ENCODE measurements at regions not wholly inside any gene's neighbourhood (a gene's known extent, or its start where the extent isn't known, plus 50 kb on each side); places are given as distances from the start of the nearest gene placed in this dataset.
"Not testable (repeated sequence)": the region's sequence is repeated elsewhere in the genome, so short reads cannot be mapped to it uniquely, and the experiment has no call there.

- H3K27ac Mint-ChIP-seq; H3K36me3 Mint-ChIP-seq (ENCODE audit: low read depth); H3K27me3 Mint-ChIP-seq (ENCODE audit: low read depth); CTCF ChIA-PET; POLR2A ChIA-PET; ATAC-seq; H3K9me3 Mint-ChIP-seq (ENCODE audit: insufficient read depth); H3K4me3 Mint-ChIP-seq; DNase-seq; H3K4me1 Mint-ChIP-seq (ENCODE audit: low read depth): not testable (repeated sequence)
Observed at GRCh38 chr10:15921423-15921945, 61.2 kb upstream of the MINDY3 start.

GRCh38 chr10:15931376-15931775, 71.1 kb upstream of the MINDY3 start:
- POLR2A ChIA-PET, result no interaction called here
- no peak overlapping the region for H3K27ac Mint-ChIP-seq
- H3K36me3 Mint-ChIP-seq (ENCODE audit: low read depth), result no peaks in the 10 kb centered on the region
- DNase-seq, result no peak
- CTCF ChIA-PET, result no interaction called here
- no peak overlapping the region for H3K4me3 Mint-ChIP-seq
- no peaks in the 10 kb centered on the region for H3K27me3 Mint-ChIP-seq (ENCODE audit: low read depth)
- no peaks in the 10 kb centered on the region for H3K9me3 Mint-ChIP-seq (ENCODE audit: insufficient read depth)
- ATAC-seq, result no peak
- no peaks in the 10 kb centered on the region for H3K4me1 Mint-ChIP-seq (ENCODE audit: low read depth)

GRCh38 chr10:15939543-15939942, 79.2 kb upstream of the MINDY3 start:
- H3K27ac Mint-ChIP-seq; H3K36me3 Mint-ChIP-seq (ENCODE audit: low read depth): not testable (repeated sequence)

GRCh38 chr10:15943426-15943825, 83.1 kb upstream of the MINDY3 start:
- ChIA-PET CTCF (no interaction called here), POLR2A (no interaction called here)
- no peaks in the 10 kb centered on the region for H3K4me1 Mint-ChIP-seq (ENCODE audit: low read depth)
- DNase-seq, result no peak
- no peak overlapping the region for H3K4me3 Mint-ChIP-seq
- peaks cover 5% of the 10 kb centered on the region for H3K9me3 Mint-ChIP-seq (ENCODE audit: insufficient read depth)
- H3K36me3 Mint-ChIP-seq (ENCODE audit: low read depth), result no peaks in the 10 kb centered on the region
- no peaks in the 10 kb centered on the region for H3K27me3 Mint-ChIP-seq (ENCODE audit: low read depth)
- no peak overlapping the region for H3K27ac Mint-ChIP-seq
- no peak for ATAC-seq

More at GRCh38 chr10:15939543-15939942, 79.2 kb upstream of the MINDY3 start:
- H3K9me3 Mint-ChIP-seq (ENCODE audit: insufficient read depth); H3K27me3 Mint-ChIP-seq (ENCODE audit: low read depth); H3K4me3 Mint-ChIP-seq; POLR2A ChIA-PET; H3K4me1 Mint-ChIP-seq (ENCODE audit: low read depth); DNase-seq; CTCF ChIA-PET; ATAC-seq: not testable (repeated sequence)

- CTCF ChIA-PET, result no interaction called here
- H3K27me3 Mint-ChIP-seq (ENCODE audit: low read depth), result no peaks in the 10 kb centered on the region
- ATAC-seq, result no peak
Observed at GRCh38 chr10:15954188-15954587, 93.9 kb upstream of the MINDY3 start.

GRCh38 chr10:15960277-15960676, 100.0 kb upstream of the MINDY3 start:
- no peaks in the 10 kb centered on the region for H3K36me3 Mint-ChIP-seq (ENCODE audit: low read depth)
- ATAC-seq, result no peak
- no peaks in the 10 kb centered on the region for H3K4me1 Mint-ChIP-seq (ENCODE audit: low read depth)
- H3K9me3 Mint-ChIP-seq (ENCODE audit: insufficient read depth), result no peaks in the 10 kb centered on the region
- H3K4me3 Mint-ChIP-seq, result no peak overlapping the region
- no peak overlapping the region for H3K27ac Mint-ChIP-seq
- POLR2A ChIA-PET, result no interaction called here
- CTCF ChIA-PET, result no interaction called here
- H3K27me3 Mint-ChIP-seq (ENCODE audit: low read depth), result no peaks in the 10 kb centered on the region
- no peak for DNase-seq

More at GRCh38 chr10:15954188-15954587, 93.9 kb upstream of the MINDY3 start:
- H3K9me3 Mint-ChIP-seq (ENCODE audit: insufficient read depth), result no peaks in the 10 kb centered on the region
- no peak overlapping the region for H3K4me3 Mint-ChIP-seq
- no peaks in the 10 kb centered on the region for H3K4me1 Mint-ChIP-seq (ENCODE audit: low read depth)
- H3K27ac Mint-ChIP-seq, result no peak overlapping the region
- POLR2A ChIA-PET, result no interaction called here
- H3K36me3 Mint-ChIP-seq (ENCODE audit: low read depth), result no peaks in the 10 kb centered on the region
- DNase-seq, result no peak

GRCh38 chr10:15972736-15973135, 112.4 kb upstream of the MINDY3 start:
- H3K27me3 Mint-ChIP-seq (ENCODE audit: low read depth); H3K36me3 Mint-ChIP-seq (ENCODE audit: low read depth); H3K9me3 Mint-ChIP-seq (ENCODE audit: insufficient read depth); H3K4me3 Mint-ChIP-seq; POLR2A ChIA-PET; DNase-seq; H3K4me1 Mint-ChIP-seq (ENCODE audit: low read depth); H3K27ac Mint-ChIP-seq; CTCF ChIA-PET; ATAC-seq: not testable (repeated sequence)

GRCh38 chr10:15985690-15986089, 125.4 kb upstream of the MINDY3 start:
- Mint-ChIP-seq H3K27me3 (ENCODE audit: low read depth) (no peaks in the 10 kb centered on the region), H3K9me3 (ENCODE audit: insufficient read depth) (no peaks in the 10 kb centered on the region), H3K4me1 (ENCODE audit: low read depth) (no peaks in the 10 kb centered on the region), H3K27ac (no peak overlapping the region), H3K4me3 (no peak overlapping the region), H3K36me3 (ENCODE audit: low read depth) (no peaks in the 10 kb centered on the region)
- POLR2A ChIA-PET, result no interaction called here
- DNase-seq (no peak), ATAC-seq (no peak)
- CTCF ChIA-PET, result no interaction called here

- H3K36me3 Mint-ChIP-seq (ENCODE audit: low read depth), result no peaks in the 10 kb centered on the region
- POLR2A ChIA-PET, result no interaction called here
- CTCF ChIA-PET, result no interaction called here
- H3K27me3 Mint-ChIP-seq (ENCODE audit: low read depth), result no peaks in the 10 kb centered on the region
- no peaks in the 10 kb centered on the region for H3K4me1 Mint-ChIP-seq (ENCODE audit: low read depth)
- no peak overlapping the region for H3K27ac Mint-ChIP-seq
- ATAC-seq (no peak), DNase-seq (no peak)
- H3K4me3 Mint-ChIP-seq, result no peak overlapping the region
- peaks cover 6% of the 10 kb centered on the region for H3K9me3 Mint-ChIP-seq (ENCODE audit: insufficient read depth)
Observed at GRCh38 chr10:15990535-15991129, 130.3 kb upstream of the MINDY3 start.

GRCh38 chr10:15997313-15997712, 137.0 kb upstream of the MINDY3 start:
- Mint-ChIP-seq H3K36me3 (ENCODE audit: low read depth) (no peaks in the 10 kb centered on the region), H3K4me3 (no peak overlapping the region), H3K27me3 (ENCODE audit: low read depth) (no peaks in the 10 kb centered on the region), H3K4me1 (ENCODE audit: low read depth) (no peaks in the 10 kb centered on the region), H3K9me3 (ENCODE audit: insufficient read depth) (peaks cover under 1% of the 10 kb centered on the region), H3K27ac (no peak overlapping the region)
- ChIA-PET CTCF (no interaction called here), POLR2A (no interaction called here)
- DNase-seq, result no peak
- no peak for ATAC-seq

- Mint-ChIP-seq H3K4me1 (ENCODE audit: low read depth) (no peaks in the 10 kb centered on the region), H3K36me3 (ENCODE audit: low read depth) (no peaks in the 10 kb centered on the region), H3K9me3 (ENCODE audit: insufficient read depth) (peaks cover 3% of the 10 kb centered on the region), H3K4me3 (no peak overlapping the region), H3K27me3 (ENCODE audit: low read depth) (no peaks in the 10 kb centered on the region), H3K27ac (no peak overlapping the region)
- POLR2A ChIA-PET, result no interaction called here
- ATAC-seq, result no peak
- no peak for DNase-seq
- CTCF ChIA-PET, result no interaction called here
Observed at GRCh38 chr10:16001581-16001980, 141.3 kb upstream of the MINDY3 start.

- Mint-ChIP-seq H3K27me3 (ENCODE audit: low read depth) (no peaks in the 10 kb centered on the region), H3K4me1 (ENCODE audit: low read depth) (no peaks in the 10 kb centered on the region), H3K36me3 (ENCODE audit: low read depth) (no peaks in the 10 kb centered on the region), H3K27ac (no peak overlapping the region), H3K4me3 (no peak overlapping the region), H3K9me3 (ENCODE audit: insufficient read depth) (peaks cover 2% of the 10 kb centered on the region)
- ChIA-PET CTCF (no interaction called here), POLR2A (no interaction called here)
- DNase-seq (no peak), ATAC-seq (no peak)
Observed at GRCh38 chr10:16009785-16010184, 149.5 kb upstream of the MINDY3 start.

GRCh38 chr10:16011548-16011947, 151.2 kb upstream of the MINDY3 start:
- no peak overlapping the region for H3K4me3 Mint-ChIP-seq
- no peak overlapping the region for H3K27ac Mint-ChIP-seq
- H3K27me3 Mint-ChIP-seq (ENCODE audit: low read depth), result no peaks in the 10 kb centered on the region
- H3K4me1 Mint-ChIP-seq (ENCODE audit: low read depth), result no peaks in the 10 kb centered on the region
- ATAC-seq, result no peak
- ChIA-PET POLR2A (no interaction called here), CTCF (no interaction called here)
- H3K36me3 Mint-ChIP-seq (ENCODE audit: low read depth), result no peaks in the 10 kb centered on the region
- no peak for DNase-seq
- no peaks in the 10 kb centered on the region for H3K9me3 Mint-ChIP-seq (ENCODE audit: insufficient read depth)

Data from activated CD8-positive, alpha-beta T cell treated with anti-CD3 and anti-CD28 coated beads, Interleukin-2, amount 10 ng/mL, durations not matched to agents 7 days and 5 days (primary cell).